Activated T-cell treated with anti-CD3 and anti-CD28 coated beads, Interleukin-2, amount 50 U/mL, for 24 hours (primary cell): ENCODE measurements at regions not wholly inside any gene's neighbourhood (a gene's known extent, or its start where the extent isn't known, plus 50 kb on each side); places are given as distances from the start of the nearest gene placed in this dataset.

Experiments
- DNase-seq: peaks from one replicate; pipeline ENCODE4 v3.0.0-alpha.2; 2020
- H3K27ac Mint-ChIP-seq: 2 replicates; pipeline ENCODE4 v1.8.0; 2020; ENCODE audit warnings: mild to moderate bottlenecking, mixed read lengths
- H3K27me3 Mint-ChIP-seq: 2 replicates; pipeline ENCODE4 v1.8.0; 2020; ENCODE audit warnings: mixed read lengths
- H3K36me3 Mint-ChIP-seq: 2 replicates; pipeline ENCODE4 v1.8.0; 2020; ENCODE audit warnings: low read depth, mixed read lengths
- H3K4me1 Mint-ChIP-seq: 2 replicates; pipeline ENCODE4 v1.8.0; 2020; ENCODE audit warnings: low read depth, mixed read lengths
- H3K4me3 Mint-ChIP-seq: 2 replicates; pipeline ENCODE4 v1.8.0; 2020; ENCODE audit warnings: mild to moderate bottlenecking, moderate library complexity, mixed read lengths
- H3K9me3 Mint-ChIP-seq: 2 replicates; pipeline ENCODE4 v1.8.0; 2020; ENCODE audit warnings: mixed read lengths

GRCh38 chr15:45743426-45744235 lies 108.8 kb downstream of the SQOR start:
- Mint-ChIP-seq H3K4me3 (no peak overlapping the region), H3K4me1 (no peaks in the 10 kb centered on the region), H3K9me3 (no peaks in the 10 kb centered on the region), H3K27ac (no peak overlapping the region), H3K36me3 (no peaks in the 10 kb centered on the region), H3K27me3 (peaks cover 12% of the 10 kb centered on the region)
- DNase-seq = no peak

- no peak overlapping the region for H3K4me3 Mint-ChIP-seq
- no peak for DNase-seq
- H3K27me3 Mint-ChIP-seq = peaks cover 15% of the 10 kb centered on the region
- no peaks in the 10 kb centered on the region for H3K36me3 Mint-ChIP-seq
- no peaks in the 10 kb centered on the region for H3K4me1 Mint-ChIP-seq
- no peak overlapping the region for H3K27ac Mint-ChIP-seq
- no peaks in the 10 kb centered on the region for H3K9me3 Mint-ChIP-seq
These were observed 109.4 kb downstream of the SQOR start for GRCh38 chr15:45744236-45744589.

- no peak overlapping the region for H3K27ac Mint-ChIP-seq
- no peak for DNase-seq
- no peak overlapping the region for H3K4me3 Mint-ChIP-seq
- no peaks in the 10 kb centered on the region for H3K36me3 Mint-ChIP-seq
- H3K4me1 Mint-ChIP-seq = no peaks in the 10 kb centered on the region
- H3K9me3 Mint-ChIP-seq = no peaks in the 10 kb centered on the region
- H3K27me3 Mint-ChIP-seq = peaks cover 22% of the 10 kb centered on the region
These were observed 112.6 kb downstream of the SQOR start for GRCh38 chr15:45747426-45747825.

GRCh38 chr15:45751629-45752028 lies 116.8 kb downstream of the SQOR start:
- H3K27me3 Mint-ChIP-seq = peaks cover 49% of the 10 kb centered on the region
- no peak for DNase-seq
- no peaks in the 10 kb centered on the region for H3K9me3 Mint-ChIP-seq
- H3K36me3 Mint-ChIP-seq = no peaks in the 10 kb centered on the region
- H3K27ac Mint-ChIP-seq = no peak overlapping the region
- H3K4me1 Mint-ChIP-seq = no peaks in the 10 kb centered on the region
- no peak overlapping the region for H3K4me3 Mint-ChIP-seq

- DNase-seq = no peak
- Mint-ChIP-seq H3K9me3 (no peaks in the 10 kb centered on the region), H3K36me3 (no peaks in the 10 kb centered on the region), H3K27me3 (peaks cover 58% of the 10 kb centered on the region), H3K27ac (no peak overlapping the region), H3K4me1 (no peaks in the 10 kb centered on the region), H3K4me3 (no peak overlapping the region)
These were observed 125.1 kb downstream of the SQOR start for GRCh38 chr15:45759936-45760335.

GRCh38 chr15:45762726-45763125 lies 127.9 kb downstream of the SQOR start:
- no peak for DNase-seq
- Mint-ChIP-seq H3K9me3 (no peaks in the 10 kb centered on the region), H3K27me3 (peaks cover 42% of the 10 kb centered on the region)

GRCh38 chr15:45763170-45763869 lies 128.5 kb downstream of the SQOR start:
- Mint-ChIP-seq H3K4me3 (no peak overlapping the region), H3K9me3 (no peaks in the 10 kb centered on the region), H3K27ac (no peak overlapping the region), H3K36me3 (no peaks in the 10 kb centered on the region), H3K4me1 (no peaks in the 10 kb centered on the region), H3K27me3 (peaks cover 37% of the 10 kb centered on the region)
- no peak for DNase-seq

More at GRCh38 chr15:45762726-45763125, 127.9 kb downstream of the SQOR start:
- Mint-ChIP-seq H3K4me1 (no peaks in the 10 kb centered on the region), H3K27ac (no peak overlapping the region), H3K4me3 (no peak overlapping the region), H3K36me3 (no peaks in the 10 kb centered on the region)

- H3K27ac Mint-ChIP-seq = no peak overlapping the region
- DNase-seq = no peak
- peaks cover 15% of the 10 kb centered on the region for H3K27me3 Mint-ChIP-seq
- H3K4me3 Mint-ChIP-seq = no peak overlapping the region
- H3K36me3 Mint-ChIP-seq = no peaks in the 10 kb centered on the region
- H3K4me1 Mint-ChIP-seq = no peaks in the 10 kb centered on the region
- H3K9me3 Mint-ChIP-seq = no peaks in the 10 kb centered on the region
These were observed 138.3 kb downstream of the SQOR start for GRCh38 chr15:45773149-45773548.

- Mint-ChIP-seq H3K4me3 (no peak overlapping the region), H3K27me3 (peaks cover 31% of the 10 kb centered on the region), H3K9me3 (no peaks in the 10 kb centered on the region), H3K4me1 (no peaks in the 10 kb centered on the region), H3K36me3 (no peaks in the 10 kb centered on the region), H3K27ac (no peak overlapping the region)
- DNase-seq = no peak
These were observed 141.9 kb downstream of the SQOR start for GRCh38 chr15:45776772-45777171.

- no peak for DNase-seq
- Mint-ChIP-seq H3K4me1 (no peaks in the 10 kb centered on the region), H3K27ac (no peak overlapping the region), H3K27me3 (peaks cover 41% of the 10 kb centered on the region), H3K36me3 (no peaks in the 10 kb centered on the region), H3K9me3 (no peaks in the 10 kb centered on the region), H3K4me3 (no peak overlapping the region)
These were observed 143.0 kb downstream of the SQOR start for GRCh38 chr15:45777781-45778180.

- H3K27me3 Mint-ChIP-seq = peaks cover 37% of the 10 kb centered on the region
- no peaks in the 10 kb centered on the region for H3K36me3 Mint-ChIP-seq
- no peak overlapping the region for H3K27ac Mint-ChIP-seq
- no peaks in the 10 kb centered on the region for H3K4me1 Mint-ChIP-seq
- DNase-seq = no peak
- no peak overlapping the region for H3K4me3 Mint-ChIP-seq
- no peaks in the 10 kb centered on the region for H3K9me3 Mint-ChIP-seq
These were observed 145.5 kb downstream of the SQOR start for GRCh38 chr15:45780352-45780751.

- Mint-ChIP-seq H3K4me1 (no peaks in the 10 kb centered on the region), H3K27ac (no peak overlapping the region), H3K36me3 (no peaks in the 10 kb centered on the region), H3K27me3 (peaks cover 25% of the 10 kb centered on the region), H3K9me3 (no peaks in the 10 kb centered on the region), H3K4me3 (no peak overlapping the region)
- DNase-seq = no peak
These were observed 149.8 kb downstream of the SQOR start for GRCh38 chr15:45784656-45785055.

- Mint-ChIP-seq H3K36me3 (no peaks in the 10 kb centered on the region), H3K9me3 (no peaks in the 10 kb centered on the region), H3K27ac (no peak overlapping the region), H3K27me3 (peaks cover 22% of the 10 kb centered on the region), H3K4me3 (no peak overlapping the region), H3K4me1 (no peaks in the 10 kb centered on the region)
- DNase-seq = no peak
These were observed 151.1 kb downstream of the SQOR start for GRCh38 chr15:45785897-45786296.

- H3K4me1 Mint-ChIP-seq = no peaks in the 10 kb centered on the region
- no peaks in the 10 kb centered on the region for H3K9me3 Mint-ChIP-seq
- H3K27ac Mint-ChIP-seq = no peak overlapping the region
- DNase-seq = no peak
- peaks cover 37% of the 10 kb centered on the region for H3K27me3 Mint-ChIP-seq
- no peak overlapping the region for H3K4me3 Mint-ChIP-seq
- no peaks in the 10 kb centered on the region for H3K36me3 Mint-ChIP-seq
These were observed 155.6 kb downstream of the SQOR start for GRCh38 chr15:45790325-45790943.

GRCh38 chr15:45794304-45794703 lies 159.5 kb downstream of the SQOR start:
- Mint-ChIP-seq H3K27ac (no peak overlapping the region), H3K9me3 (no peaks in the 10 kb centered on the region), H3K4me1 (no peaks in the 10 kb centered on the region), H3K4me3 (no peak overlapping the region), H3K36me3 (no peaks in the 10 kb centered on the region), H3K27me3 (peaks cover 37% of the 10 kb centered on the region)
- no peak for DNase-seq
